Peyer's patch (tissue), 4 donors: ENCODE measurements at regions not wholly inside any gene's neighbourhood (a gene's known extent, or its start where the extent isn't known, plus 50 kb on each side); places are given as distances from the start of the nearest gene placed in this dataset.
A peak's percentile ranks its signal among the peaks of the same experiment; 100 is the strongest.

Experiments
- DNase-seq, 3 donors: peaks; one replicate each; pipeline ENCODE4 v3.0.0-alpha.2; 2017 to 2019
- H3K27ac ChIP-seq, 4 donors: fragments of 200-600 bp; sonication (generic); one replicate each; pipeline ENCODE4 v1.5.1; 2016 to 2019
- H3K27me3 ChIP-seq, 2 donors: fragments of 200-600 bp; sonication (generic); one replicate each; pipeline ENCODE4 v1.5.1; 2019
- H3K36me3 ChIP-seq, 3 donors: fragments of 200-600 bp; sonication (generic); one replicate each; pipeline ENCODE4 v1.5.1; 2016 to 2019
- H3K4me1 ChIP-seq, 4 donors: fragments of 200-600 bp; sonication (generic); one replicate each; pipeline ENCODE4 v1.5.1; 2016 to 2019
- H3K4me3 ChIP-seq, 4 donors: fragments of 200-600 bp; sonication (generic); 1 replicate in 3 of 4; 2 replicates in 1 of 4; pipeline ENCODE4 v1.5.1; 2016 to 2019; ENCODE audit warnings: mild to moderate bottlenecking in 1 of 4
- H3K9me3 ChIP-seq, 4 donors: fragments of 200-600 bp; sonication (generic); one replicate each; pipeline ENCODE4 v1.5.1; 2016 to 2019; ENCODE audit warnings: mild to moderate bottlenecking in 1 of 4
- CTCF ChIP-seq, 6 experiments: fragments of 450-650 bp in 4 of 6; fragments of 200-600 bp in 2 of 6; sonication (generic) in 1 of 6; IDR thresholded peaks; one replicate each; pipeline ENCODE4 v1.5.1; 2017 to 2019; ENCODE audit warnings: antibody characterized with exemption in 6 of 6, mild to moderate bottlenecking in 3 of 6, moderate library complexity in 1 of 6
- POLR2A ChIP-seq, 2 donors: fragments of 450-650 bp; IDR thresholded peaks; one replicate each; pipeline ENCODE4 v1.5.1; 2017; ENCODE audit warnings: antibody characterized with exemption in 2 of 2, mild to moderate bottlenecking in 2 of 2, moderate library complexity in 2 of 2

GRCh38 chr3:178320456-178321351 lies 215.5 kb upstream of the KCNMB2 start:
- no peak for DNase-seq
- Histone ChIP-seq H3K4me1 (peaks cover 0 to 28% (median 0%) of the 10 kb centered on the region in 4 donors), H3K27me3 (no peaks in the 10 kb centered on the region), H3K9me3 (no peaks in the 10 kb centered on the region), H3K36me3 (no peaks in the 10 kb centered on the region), H3K4me3 (no peak overlapping the region), H3K27ac (peak overlapping the region in 2 of 4 donors; percentile 34 to 46)
- TF ChIP-seq POLR2A (IDR thresholded peaks at IDR 0.05) (no peak), CTCF (IDR thresholded peaks at IDR 0.05) (no peak)

GRCh38 chr3:178324356-178324755 lies 211.9 kb upstream of the KCNMB2 start:
- Histone ChIP-seq H3K27ac (peak overlapping the region in 1 of 4 donors; percentile 14), H3K27me3 (no peaks in the 10 kb centered on the region), H3K4me3 (no peak overlapping the region), H3K36me3 (no peaks in the 10 kb centered on the region), H3K9me3 (no peaks in the 10 kb centered on the region), H3K4me1 (peaks cover 0 to 25% (median 0%) of the 10 kb centered on the region in 4 donors)
- no peak for DNase-seq
- no peak for TF ChIP-seq POLR2A (IDR thresholded peaks at IDR 0.05)
- TF ChIP-seq CTCF (IDR thresholded peaks at IDR 0.05): no peak

- no peak for DNase-seq
- no peaks in the 10 kb centered on the region for H3K9me3 ChIP-seq
- H3K27me3 ChIP-seq: no peaks in the 10 kb centered on the region
- H3K27ac ChIP-seq: no peak overlapping the region
- no peak for TF ChIP-seq POLR2A (IDR thresholded peaks at IDR 0.05)
- TF ChIP-seq CTCF (IDR thresholded peaks at IDR 0.05): peak in 4 of 6 experiments; percentile 13 to 56 (median 50)
- no peak overlapping the region for H3K4me3 ChIP-seq
- H3K36me3 ChIP-seq: no peaks in the 10 kb centered on the region
- H3K4me1 ChIP-seq: peaks cover 0 to 17% (median 0%) of the 10 kb centered on the region in 4 donors
These were observed 210.9 kb upstream of the KCNMB2 start for GRCh38 chr3:178325330-178325729.

GRCh38 chr3:178329936-178330335 lies 206.3 kb upstream of the KCNMB2 start:
- no peaks in the 10 kb centered on the region for H3K36me3 ChIP-seq
- H3K4me3 ChIP-seq: no peak overlapping the region
- TF ChIP-seq POLR2A (IDR thresholded peaks at IDR 0.05) (no peak), CTCF (IDR thresholded peaks at IDR 0.05) (no peak)
- peaks cover 0 to 4% (median 0%) of the 10 kb centered on the region in 4 donors for H3K4me1 ChIP-seq
- H3K27ac ChIP-seq: no peak overlapping the region
- H3K9me3 ChIP-seq: no peaks in the 10 kb centered on the region
- H3K27me3 ChIP-seq: no peaks in the 10 kb centered on the region
- no peak for DNase-seq

- no peak for DNase-seq
- H3K36me3 ChIP-seq: no peaks in the 10 kb centered on the region
- no peaks in the 10 kb centered on the region for H3K4me1 ChIP-seq
- TF ChIP-seq POLR2A (IDR thresholded peaks at IDR 0.05) (no peak), CTCF (IDR thresholded peaks at IDR 0.05) (no peak)
- H3K27ac ChIP-seq: no peak overlapping the region
- H3K4me3 ChIP-seq: no peak overlapping the region
- H3K27me3 ChIP-seq: no peaks in the 10 kb centered on the region
- H3K9me3 ChIP-seq: no peaks in the 10 kb centered on the region
These were observed 202.0 kb upstream of the KCNMB2 start for GRCh38 chr3:178334239-178334638.
